CD4-positive, alpha-beta T cell treated with Interleukin-4 for 4 hours (primary cell): ENCODE measurements at regions not wholly inside any gene's neighbourhood (a gene's known extent, or its start where the extent isn't known, plus 50 kb on each side); places are given as distances from the start of the nearest gene placed in this dataset.
"Not testable (repeated sequence)": the region's sequence is repeated elsewhere in the genome, so short reads cannot be mapped to it uniquely, and the experiment has no call there.

ENCODE experiments used
- DNase-seq: peaks from one replicate; pipeline ENCODE4 v3.0.0-alpha.2; 2020

DNA sequence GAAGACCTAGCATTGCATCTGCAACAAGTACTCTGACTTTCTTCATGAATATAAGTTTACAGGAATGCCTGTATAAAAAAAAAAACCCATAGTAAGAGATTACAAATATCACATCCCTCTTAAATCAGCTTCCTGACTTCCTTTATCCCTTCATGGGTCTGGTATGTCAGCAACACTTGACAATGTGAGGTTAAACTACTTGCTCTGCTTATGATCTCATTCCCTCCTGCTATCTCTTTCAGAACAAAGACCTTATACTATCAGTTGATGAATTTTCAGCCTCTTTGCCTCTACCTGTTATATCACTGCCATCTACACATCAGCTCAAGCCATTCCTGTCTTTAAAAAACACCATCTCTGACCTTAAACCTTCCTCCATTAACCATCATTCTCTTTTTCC is 130.9 kb upstream of the SAMSN1 start:
- DNase-seq, result no peak

DNA sequence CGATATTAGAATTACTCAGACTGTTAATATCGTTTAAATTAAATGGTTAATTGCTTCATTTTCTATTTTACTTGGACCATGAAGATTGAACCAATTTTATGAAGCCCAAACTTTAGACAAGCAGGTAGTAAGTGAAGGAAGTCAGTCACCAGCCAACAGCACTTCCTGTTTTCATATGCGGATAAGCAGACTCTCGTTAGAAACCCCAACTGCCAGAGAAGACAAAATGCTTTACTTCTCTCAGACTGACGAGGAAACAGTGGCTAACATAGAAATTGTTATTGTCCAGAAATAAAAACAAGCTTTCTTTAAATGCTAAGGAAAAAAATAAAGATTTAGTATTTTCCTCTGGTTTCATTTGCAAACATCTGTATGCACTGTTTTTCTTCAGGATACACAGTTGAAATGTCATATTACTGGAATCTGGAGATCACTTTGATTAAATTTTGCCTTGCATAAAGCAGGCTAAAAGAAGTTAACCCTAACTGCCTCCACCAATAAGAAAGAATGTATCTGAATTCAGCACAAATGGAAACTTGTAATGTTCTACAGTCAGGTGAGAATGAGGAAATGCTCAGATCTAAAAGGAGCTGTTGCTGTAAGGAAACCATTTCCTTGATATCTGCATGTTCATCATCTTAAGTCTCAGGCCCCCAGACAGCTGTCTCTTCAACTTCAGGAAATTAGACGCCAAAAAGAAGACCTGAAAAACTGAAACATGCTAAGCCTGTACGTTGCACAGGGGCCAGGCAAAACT is 129.8 kb upstream of the SAMSN1 start:
- peak; percentile 69 for DNase-seq

DNA sequence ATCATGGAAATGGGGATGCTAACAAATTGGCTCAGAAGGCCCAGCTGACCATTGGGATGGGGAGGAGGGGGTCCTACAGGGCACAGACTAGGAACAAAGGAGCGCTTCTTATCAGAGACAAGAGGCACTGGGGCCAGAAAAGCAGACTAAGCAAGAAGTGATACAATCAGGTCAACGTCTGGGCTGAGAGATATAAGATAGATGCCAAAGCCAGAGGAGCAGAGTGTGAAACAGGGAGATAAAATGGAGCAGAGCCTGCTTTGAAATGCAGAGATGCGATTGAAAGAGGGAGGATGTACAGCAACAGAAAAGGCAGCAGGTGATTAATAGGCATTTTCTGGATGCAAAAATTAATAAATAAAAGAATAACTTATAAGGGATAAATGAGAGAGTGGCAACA is 127.5 kb upstream of the SAMSN1 start:
- DNase-seq, result no peak

DNA sequence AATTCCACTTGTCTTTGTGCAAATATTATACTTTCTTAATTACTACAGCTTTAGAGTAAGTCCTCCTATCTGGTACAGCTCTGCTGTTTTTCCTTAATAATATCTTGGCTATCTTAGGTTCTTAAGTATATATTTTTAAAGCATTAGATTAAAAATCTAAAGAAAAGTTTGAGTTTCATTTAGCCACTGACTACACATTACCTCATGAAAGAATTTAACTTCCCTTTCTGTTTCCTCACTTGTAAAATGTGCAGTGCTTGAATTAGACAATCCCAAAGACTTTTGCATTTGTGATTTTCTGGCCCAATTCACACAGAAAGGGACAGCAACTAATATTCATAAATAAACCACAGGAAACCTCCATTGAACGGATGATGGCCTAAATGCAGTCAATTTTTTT is 126.4 kb upstream of the SAMSN1 start:
- DNase-seq, result no peak

DNA sequence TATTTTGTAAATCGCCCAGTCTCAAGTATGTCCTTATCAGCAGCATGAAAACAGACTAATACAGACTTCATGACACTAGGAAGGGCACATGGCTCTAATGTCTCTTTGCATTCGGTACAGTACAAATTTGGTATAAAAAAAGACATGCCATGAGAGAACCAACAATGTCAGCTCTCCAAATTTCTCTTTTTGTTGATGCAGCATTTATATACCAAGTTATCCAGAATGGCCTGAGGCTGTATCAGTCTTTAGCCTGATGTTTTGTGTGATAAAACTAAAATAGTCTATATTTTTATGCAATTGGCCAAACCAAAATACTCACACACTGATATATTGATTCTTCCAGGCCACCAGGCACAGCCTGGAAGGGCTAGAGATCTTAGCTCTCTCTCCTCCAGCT is 124.3 kb upstream of the SAMSN1 start:
- DNase-seq, result no peak

DNA sequence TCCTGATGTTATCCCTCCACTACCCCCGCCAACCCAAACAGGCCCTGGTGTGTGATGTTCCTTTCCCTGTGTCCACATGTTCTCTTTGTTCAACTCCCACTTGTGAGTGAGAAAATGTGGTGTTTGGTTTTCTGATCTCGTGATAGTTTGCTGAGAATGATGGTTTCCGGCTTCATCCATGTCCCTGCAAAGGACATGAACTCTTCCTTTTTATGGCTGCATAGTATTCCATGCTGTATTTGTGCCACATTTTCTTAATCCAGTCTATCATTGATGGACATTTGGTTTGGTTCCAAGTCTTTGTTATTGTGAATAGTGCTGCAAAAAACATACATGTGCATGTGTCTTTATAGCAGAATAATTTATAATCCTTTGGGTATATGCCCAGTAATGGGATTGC is 123.0 kb upstream of the SAMSN1 start:
- not testable (repeated sequence) for DNase-seq

DNA sequence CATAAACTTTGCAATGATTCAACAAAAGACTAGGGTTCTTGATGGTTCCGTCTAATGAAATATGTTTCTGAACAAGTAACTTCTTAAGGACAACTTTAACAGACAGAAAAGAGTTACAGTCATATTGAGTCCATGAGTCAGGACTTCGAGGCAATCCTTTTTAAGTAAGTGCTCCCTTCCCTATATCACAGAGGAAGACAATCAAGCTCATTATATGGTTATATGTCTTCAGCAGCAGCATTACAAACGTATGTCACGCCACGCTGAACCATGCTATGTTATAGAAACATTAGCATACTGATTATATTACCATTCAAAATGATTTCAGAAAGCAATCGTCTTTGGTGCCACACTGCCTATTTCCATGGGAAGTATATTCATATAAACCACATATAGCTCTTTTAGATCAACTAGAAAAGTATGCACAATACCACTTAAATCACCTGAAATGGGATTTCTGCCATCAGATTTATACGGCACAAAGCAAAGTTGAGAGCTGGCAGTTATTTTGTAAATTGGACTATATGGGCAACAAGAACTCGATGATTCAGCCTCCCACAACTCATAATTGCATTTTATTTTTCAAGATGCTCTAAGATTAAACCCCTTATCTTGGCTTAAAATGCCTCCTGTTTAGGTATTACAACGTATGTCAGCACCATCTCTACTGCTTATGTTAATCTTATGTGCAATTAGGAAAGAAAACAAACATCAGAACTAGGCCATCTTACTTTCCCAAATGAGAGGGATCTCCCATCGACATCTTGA is 111.3 kb upstream of the SAMSN1 start:
- no peak for DNase-seq

DNA sequence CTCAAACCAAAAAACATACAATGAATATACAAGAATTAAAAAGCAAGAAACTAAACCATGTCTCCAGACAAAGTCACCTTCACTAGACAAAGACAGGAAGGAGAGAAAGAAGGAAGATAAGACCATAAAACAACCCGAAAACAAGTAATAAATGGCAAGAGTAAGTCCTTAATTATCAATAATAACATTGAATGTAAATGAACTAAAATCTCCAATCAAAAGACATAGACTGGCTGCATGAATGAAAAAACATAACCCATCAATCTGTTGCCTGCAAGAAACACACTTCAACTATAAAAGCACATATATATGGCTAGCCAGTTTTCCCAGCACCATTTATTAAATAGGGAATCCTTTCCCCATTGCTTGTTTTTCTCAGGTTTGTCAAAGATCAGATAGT is 100.8 kb upstream of the SAMSN1 start:
- DNase-seq, result no peak

DNA sequence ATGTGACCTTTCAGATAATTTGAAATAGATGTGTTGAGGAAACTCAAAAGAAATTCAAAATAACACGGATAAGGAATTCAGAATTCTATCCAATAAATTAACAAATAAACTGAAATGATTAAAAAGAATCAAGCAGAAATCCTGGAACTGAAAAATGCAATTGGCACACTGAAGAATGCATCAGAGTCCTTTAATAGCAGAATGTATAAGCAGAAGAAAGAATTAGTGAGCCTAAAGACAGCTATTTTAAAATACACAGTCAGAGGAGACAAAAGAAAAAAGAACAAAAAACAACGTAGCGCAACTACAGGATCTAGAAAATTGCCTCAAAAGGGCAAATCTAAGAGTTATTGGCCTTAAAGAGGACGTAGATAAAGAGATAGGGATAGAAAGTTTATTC is 99.6 kb upstream of the SAMSN1 start:
- no peak for DNase-seq

DNA sequence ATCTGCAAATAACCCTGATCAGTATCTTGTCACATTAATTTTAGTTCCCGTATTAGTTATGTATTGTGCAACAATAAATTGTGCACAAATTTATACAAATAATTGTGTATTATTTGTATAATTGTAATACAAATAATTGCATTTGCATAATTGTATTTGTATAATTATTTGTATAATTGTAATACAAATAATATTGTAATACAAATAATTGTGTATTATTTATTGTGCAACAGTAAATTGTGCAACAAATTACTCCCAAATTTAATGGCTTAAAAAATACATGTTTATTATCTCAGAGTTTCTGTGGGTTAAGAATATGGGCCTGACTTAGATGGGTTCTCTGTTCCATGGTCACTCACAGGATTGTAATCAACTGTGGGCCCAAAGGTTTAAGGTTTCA is 86.2 kb upstream of the SAMSN1 start:
- no peak for DNase-seq

DNA sequence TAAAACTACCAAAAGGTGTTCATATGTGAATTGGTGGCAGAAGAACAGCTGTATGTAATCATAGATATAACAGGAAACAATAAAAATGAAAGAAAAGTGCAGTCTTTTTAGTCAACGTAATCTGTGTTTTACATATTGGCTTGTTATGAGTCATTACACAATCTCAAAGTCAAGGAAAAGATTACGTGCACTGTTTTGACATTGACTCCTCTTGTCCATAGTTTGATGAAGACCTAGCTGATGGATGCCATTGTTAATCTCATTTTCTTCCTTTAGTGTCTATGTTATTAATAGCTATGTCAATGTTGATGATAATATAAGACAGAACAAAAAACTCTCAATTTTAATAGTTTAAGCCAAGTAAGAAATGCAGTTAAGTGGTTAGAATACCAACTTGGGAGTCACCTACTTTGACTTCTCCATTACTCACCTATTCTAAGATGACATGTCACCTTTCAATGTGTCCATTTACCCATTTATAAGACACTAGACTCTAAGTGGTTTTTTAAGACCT is 84.5 kb upstream of the SAMSN1 start:
- peak; percentile 56 for DNase-seq

DNA sequence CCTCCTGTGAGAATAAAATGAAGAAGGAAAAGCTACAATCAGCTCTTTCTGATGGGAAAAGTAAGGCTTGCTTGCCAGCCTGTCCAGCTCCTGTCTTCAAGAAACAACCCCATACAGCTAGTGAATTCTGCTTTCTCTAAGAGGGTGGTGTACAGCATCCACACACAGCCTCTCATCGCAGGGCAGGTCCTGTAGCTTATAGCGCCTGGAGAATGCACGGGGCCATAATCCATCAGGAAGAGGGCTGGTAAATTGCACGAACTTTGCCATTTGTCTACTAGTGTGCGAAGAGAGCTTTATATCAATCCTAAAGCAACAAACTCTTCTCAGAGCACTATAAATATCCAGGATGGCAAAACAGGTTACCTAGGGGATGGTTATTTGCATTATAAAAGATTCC is 83.3 kb upstream of the SAMSN1 start:
- no peak for DNase-seq

DNA sequence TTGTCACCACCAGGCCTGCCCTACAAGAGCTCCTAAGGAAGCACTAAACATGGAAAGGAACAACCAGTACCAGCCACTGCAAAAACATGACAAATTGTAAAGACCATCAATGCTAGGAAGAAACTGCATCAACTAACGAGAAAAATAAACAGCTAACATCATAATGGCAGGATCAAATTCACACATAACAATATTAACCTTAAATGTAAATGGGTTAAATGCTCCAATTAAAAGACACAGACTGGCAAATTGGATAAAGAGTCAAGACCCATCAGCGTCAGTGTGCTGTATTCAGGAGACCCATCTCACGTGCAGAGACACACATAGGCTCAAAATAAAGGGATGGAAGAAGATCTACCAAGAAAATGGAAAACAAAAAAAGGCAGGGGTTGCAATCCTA is 77.0 kb upstream of the SAMSN1 start:
- DNase-seq, result not testable (repeated sequence)

DNA sequence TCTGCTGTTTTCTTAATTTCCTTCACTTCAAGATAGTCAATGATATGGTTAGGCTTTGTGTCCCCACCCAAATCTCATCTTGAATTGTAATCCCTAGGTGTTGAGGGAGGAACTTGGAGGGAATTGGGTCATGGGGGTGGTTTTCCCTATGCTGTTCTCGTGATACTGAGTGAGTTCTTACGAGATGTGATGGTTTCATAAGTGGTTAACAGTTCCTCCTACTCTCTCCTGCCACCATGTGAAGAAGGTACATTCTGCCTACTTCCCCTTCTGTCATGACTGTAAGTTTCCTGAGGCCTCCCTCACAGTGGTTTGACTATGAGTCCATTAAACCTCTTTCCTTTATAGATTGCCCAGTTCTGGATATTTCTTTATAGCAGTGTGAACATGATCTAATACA is 74.0 kb upstream of the SAMSN1 start:
- no peak for DNase-seq

DNA sequence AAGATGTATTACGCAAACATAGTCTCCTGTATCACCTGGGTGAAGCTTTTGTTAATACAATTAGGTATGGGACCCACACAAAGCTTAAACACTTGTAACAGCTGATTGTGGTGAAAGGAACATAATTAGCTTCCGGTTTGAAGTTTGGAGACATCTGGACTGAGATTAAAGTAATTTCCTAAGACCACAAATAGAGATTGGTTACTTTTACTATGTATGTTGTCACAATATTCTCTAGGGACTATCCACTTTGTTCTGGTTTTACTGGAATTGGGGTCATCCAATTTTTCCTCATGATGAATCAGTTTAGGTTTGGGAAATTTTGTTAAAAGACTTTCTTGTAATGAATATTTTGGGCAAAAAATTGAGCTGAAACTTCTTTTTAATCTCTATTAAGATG is 71.8 kb upstream of the SAMSN1 start:
- no peak for DNase-seq

DNA sequence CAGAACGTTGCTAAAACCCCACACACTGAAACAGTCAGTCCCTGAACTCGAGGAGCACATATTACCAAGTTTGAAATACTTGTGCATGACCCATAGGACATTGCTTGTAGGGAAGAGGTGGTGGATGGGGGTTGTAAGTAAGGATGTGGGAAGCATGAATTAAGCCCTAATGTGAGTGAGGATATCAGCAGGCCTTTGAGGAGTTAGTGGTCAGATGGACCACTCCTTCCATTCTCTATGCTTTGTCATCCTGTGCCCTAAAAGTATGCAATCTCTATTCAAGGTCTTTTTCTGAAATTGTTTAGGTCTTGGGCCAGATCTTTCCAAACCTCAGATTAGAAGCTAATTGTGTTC is 70.9 kb upstream of the SAMSN1 start:
- no peak for DNase-seq

DNA sequence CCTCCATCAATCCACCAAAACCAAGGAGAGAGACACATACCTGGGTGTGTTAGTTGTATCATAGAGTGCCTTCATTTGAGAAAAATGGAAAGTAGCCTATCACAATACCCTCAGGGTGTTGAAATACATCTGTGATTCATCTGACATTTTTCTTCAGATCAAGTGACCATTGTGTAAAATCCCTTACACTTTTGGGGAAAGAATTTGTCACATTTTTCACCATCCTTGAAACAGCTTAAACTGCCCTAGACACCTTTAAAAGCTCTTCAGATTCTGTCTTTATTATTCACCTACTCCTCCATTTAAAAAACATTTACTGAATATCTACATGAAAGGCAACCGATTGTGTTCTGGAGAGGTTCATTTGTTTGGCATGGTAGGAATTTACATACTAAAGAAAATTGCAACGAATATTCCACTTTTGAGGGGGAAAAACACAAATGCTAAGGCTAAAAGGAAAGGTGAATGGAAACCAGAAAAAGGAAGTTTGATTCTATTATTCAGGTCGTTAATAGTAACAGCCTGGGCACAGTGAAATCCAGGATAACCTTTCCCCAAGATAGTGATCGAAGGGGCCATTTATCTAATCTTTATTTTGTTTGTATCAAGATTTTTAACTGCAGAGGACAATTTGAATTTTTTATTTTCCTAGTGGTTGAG is 70.4 kb upstream of the SAMSN1 start:
- DNase-seq, result no peak

DNA sequence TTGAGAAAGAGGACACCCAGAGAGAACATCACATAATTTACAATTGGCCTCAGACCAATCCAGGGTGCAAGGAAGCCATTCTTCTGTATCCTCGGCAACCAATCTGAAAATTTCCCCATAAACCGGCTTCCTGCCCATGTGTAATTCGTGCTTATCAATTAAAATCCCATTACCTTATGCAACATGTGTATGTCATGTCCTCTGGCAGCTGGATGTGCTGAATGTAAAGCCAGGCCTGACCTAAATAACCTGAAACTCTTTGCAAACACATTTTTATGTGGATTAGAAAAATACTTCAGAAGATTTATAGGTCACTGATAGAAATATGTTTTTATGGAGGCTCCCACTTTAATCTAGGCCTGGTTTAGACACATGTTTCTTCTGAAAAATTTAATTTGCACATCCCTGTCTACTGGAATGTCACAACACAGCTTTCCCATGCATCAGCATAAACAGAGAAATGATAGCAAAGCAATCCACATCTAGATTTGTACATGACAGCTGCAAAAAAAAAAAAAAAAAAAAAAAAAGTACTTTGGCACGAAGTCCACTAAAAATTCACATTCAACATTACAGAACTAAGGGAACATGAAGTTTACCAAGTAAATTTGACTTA is 69.4 kb upstream of the SAMSN1 start:
- DNase-seq, result no peak

DNA sequence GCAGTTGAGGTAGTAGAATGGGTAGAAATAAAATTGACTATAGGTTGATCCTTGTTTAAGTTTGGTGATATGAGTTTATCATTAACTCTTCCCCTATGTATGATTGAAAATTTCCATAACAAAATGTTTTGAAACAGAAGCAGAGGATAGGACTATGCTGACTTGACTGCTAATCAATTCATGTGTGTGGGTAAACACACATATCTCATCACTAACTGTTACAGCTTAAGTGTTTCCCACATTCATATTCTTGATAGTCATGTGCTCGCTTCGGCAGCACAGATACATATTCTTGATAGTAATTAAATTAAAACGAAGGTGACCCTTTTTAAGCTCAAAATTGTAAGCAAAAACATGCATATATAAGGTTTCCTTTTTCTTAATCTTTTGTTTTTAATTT is 68.2 kb upstream of the SAMSN1 start:
- DNase-seq, result no peak

DNA sequence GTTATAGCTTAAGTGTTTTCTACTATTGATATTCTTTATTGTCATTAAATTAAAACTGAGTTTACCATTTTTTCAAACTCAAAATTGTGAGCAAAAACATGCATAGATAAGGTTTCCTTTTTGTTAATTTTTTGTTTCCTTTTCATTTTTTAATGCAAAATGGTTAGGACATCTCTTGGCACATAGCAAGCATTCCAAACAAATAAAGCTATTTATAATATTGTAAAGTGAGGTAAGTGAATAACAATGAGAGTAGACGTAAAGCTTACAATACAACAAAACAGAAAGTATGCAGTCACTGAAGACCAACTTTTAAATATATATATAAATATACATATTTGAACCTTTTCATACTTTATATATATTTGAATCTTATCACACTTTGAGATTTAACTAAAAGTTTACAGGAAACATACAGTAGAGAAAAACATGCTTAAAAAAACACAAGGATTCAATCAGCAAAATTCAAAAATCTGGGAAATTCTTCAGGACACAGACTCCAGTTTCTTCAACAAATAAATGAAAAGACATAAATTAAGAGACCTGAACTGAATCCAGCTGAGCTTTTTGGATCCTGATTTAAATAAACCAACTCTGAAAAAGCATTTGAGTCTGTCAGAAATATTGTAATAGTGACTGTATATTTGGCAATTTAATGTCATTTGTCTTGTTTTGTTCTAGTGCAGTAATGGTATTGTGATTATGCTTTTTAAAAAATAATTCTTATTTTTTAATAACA is 67.5 kb upstream of the SAMSN1 start:
- DNase-seq, result no peak

DNA sequence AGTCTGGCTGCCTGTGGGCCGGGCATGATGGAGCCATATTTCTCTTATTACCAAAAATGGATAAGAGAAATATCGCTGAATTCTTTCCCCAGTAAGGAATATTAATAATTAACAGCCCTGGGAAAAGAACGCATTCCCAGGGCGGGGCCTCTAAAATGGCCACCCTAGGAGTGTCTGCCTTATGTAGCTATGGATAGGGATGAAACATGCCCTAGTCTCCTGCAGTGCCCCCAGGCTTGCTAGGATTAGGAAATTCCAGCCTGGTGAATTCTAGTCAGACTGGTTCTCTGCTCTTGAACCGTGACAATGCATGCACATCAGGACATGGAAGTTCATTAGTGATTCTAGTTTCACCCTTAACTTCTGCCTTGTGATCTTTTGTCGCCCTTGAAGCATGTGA is 64.0 kb upstream of the SAMSN1 start:
- DNase-seq, result not testable (repeated sequence)

DNA sequence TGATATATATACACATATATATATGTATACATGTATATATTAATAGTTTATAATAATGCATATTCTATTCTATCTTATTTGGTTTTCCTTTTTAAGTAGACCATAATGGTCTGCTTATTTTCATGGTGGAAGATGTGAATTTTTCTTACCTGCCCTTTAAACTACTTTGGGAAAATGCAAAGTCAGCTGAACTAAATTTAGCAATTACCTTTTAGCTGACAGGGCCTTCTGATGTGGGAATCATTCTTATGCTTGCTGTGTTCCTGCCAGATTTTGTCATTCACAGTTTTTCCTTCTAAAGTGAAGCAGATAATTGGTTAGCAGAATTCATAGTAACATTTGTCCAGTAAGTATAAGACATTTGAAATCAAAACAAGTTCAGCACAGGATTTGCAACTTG is 63.2 kb upstream of the SAMSN1 start:
- DNase-seq, result no peak

DNA sequence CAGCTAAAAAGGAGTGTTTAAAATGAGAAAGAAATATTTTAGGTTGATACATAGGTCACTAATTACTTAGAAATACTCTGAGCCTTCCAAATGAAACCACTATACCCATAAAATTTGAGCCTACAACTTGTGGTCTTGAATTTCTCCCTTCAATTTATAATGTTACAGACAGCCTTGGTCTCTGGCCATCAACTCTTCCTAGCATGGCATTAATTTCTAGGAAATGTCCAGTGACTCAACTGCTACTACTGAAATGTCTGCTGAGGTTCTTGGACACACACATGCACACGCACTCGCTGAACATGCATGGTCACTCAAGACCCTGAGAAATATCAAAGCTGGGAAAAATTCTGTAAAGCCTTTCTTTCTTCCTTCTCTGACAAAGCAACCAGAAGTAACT is 61.1 kb upstream of the SAMSN1 start:
- DNase-seq, result no peak
